GM21619 (cell line): ENCODE measurements at regions not wholly inside any gene's neighbourhood (a gene's known extent, or its start where the extent isn't known, plus 50 kb on each side); places are given as distances from the start of the nearest gene placed in this dataset.
"Not testable (repeated sequence)": the region's sequence is repeated elsewhere in the genome, so short reads cannot be mapped to it uniquely, and the experiment has no call there.

Source experiments
- ATAC-seq: cut with Tn5 transposase; IDR thresholded peaks from one replicate; pipeline ENCODE4 v1.9.1; 2021; ENCODE audit not compliant: unreplicated experiment

- no peak for ATAC-seq
Measured at GRCh38 chr18:66440433-66440832, 163.5 kb downstream of the CDH19 start.

DNA sequence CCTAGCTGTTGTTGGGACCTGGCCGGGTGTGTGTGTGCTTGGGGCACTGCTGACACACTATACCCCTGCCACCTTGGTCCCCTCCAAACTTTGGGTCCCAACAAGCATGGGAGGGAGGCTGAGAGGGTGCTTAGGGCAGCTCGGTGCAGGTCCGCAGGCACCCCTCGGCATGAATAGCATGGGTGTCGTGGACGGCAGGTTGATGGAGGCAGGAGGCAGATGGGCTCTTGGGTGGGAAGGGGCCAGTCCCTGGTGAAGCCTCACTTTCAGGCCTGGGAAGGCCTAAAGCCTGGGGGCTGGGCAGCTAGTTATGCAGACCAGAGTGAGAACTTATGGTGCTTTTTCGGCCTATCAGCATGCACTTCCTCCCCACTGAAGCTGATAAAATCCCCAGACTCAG, 164.2 kb downstream of the CDH19 start:
- no peak for ATAC-seq

GRCh38 chr18:66438711-66439536, 165.0 kb downstream of the CDH19 start:
- ATAC-seq: no peak

DNA sequence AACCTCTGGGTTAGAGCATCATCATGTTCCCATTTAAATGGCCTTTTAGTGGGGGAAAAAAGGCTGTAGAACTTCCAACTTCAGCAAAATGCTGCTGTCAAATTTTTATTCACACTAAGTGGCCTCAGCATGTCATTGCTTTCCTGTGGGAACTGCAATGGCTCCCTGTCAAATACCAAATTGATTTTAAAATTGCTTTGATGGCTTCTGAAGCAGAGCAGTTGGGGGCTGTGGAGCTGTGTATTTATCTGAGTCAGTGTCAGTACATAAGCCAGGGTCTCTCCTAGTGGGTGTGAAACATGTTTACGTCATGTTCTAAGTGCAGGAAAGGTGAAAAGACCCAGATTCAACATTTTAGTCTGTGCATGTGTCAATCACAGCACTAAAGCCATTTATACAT, 171.3 kb downstream of the CDH19 start:
- ATAC-seq: no peak

- ATAC-seq: no peak
Measured at GRCh38 chr18:66428795-66429194, 175.1 kb downstream of the CDH19 start.

- ATAC-seq: no peak
Measured at GRCh38 chr18:66419400-66419799, 184.5 kb downstream of the CDH19 start.

DNA sequence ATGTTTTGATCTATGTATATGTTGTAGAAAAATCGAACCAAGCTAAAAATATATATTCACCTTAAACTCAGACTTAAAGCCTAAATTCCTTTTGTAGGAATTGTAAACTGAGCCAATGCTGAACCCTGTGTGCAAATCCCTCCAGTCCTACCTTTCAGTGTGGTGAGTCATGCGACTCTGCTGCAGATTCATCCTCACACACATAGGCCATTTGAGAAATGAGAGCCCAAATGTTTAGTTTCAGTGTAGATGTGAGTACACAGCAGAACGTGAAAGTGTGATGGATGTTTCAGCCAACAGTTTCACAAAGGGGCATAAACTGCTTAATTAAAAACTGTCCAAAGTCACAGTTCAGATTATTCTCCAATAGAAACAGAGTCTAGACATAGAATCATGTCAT, 193.2 kb downstream of the CDH19 start:
- no peak for ATAC-seq

DNA sequence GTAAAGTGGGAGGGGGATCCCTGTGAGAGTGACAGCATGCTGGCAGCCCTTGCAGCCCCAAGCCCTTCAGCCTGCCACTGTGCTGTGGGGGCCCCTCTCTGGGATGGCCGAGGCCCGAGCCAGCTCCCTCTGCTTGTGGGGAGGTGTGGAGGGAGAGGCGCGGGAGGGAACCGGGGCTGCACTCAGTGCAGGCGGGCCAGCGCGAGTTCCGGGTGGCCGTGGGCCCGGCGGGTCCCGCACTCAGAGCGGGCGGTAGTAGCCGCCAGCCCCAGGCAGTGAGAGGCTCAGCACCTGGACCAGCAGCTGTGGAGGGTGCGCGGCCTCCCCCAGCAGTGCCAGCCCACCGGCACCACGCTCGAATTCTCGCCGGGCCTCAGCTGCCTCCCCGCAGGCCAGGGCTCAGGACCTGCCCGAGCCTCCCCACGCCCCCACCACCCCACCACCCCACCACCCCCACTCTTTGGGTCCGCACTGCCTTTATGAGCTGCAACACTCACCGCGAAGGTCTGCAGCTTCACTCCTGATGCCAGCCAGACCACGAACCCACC, 208.1 kb downstream of the CDH19 start:
- no peak for ATAC-seq

- no peak for ATAC-seq
Measured at GRCh38 chr18:66393463-66393862, 210.4 kb downstream of the CDH19 start.

DNA sequence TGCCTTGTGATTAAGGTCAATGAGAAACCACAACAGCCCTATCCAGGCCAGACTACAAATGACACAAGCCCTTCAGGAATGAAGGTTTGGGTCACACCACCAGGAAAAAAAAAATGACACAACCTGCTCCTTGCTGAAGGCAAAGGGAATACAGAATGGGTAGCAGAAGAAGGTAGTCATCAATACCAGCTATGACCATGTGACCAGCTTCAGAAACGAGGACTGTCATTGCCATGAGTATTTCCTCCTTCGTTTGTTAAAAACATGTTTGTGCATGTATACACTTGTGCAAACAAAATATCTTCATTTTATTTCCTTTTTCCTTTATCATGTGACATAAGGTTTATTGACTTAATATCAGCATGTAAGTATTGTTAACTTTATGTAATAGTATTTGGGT, 226.6 kb downstream of the CDH19 start:
- ATAC-seq: no peak

DNA sequence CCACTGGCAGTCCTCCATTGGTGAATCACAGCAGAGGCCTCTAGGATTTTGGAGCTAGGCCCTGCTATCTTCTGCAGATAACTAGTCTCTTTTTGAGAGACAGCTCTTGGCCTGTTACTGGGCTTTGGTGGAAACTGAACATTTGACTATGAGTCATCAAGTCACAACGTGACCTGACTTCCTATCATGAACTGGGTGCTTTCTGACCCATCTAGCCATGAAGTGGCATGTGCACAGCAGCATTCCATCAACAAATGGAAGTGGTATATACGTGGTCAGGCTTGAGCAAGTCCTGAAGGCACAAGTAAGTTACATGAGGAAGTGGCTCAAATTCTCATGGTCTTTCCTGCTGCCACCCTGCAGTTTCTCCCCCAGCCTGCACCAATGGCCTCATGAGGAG, 228.5 kb downstream of the CDH19 start:
- not testable (repeated sequence) for ATAC-seq

GRCh38 chr18:66346833-66347588, 256.9 kb downstream of the CDH19 start:
- no peak for ATAC-seq

- no peak for ATAC-seq
Measured at GRCh38 chr18:66344227-66344626, 259.7 kb downstream of the CDH19 start.

DNA sequence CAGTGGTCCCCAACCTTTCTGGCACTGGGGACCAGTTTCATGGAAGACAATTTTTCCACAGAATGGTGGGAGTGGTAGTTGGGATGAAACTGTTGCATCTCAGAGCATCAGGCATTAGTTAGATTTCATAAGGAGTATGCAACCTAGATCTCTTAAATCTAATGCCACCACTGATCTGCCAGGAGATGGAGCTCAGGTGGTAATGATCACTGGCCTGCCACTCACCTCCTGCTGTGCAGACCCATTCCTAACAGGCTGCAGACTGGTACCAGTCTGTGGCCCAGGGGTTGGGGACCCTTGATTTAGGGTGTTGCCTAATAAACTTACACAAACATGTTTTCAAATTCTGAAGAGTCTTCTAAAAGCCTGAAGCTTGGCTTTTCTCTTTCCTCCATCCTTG, 261.3 kb downstream of the CDH19 start:
- ATAC-seq: no peak

DNA sequence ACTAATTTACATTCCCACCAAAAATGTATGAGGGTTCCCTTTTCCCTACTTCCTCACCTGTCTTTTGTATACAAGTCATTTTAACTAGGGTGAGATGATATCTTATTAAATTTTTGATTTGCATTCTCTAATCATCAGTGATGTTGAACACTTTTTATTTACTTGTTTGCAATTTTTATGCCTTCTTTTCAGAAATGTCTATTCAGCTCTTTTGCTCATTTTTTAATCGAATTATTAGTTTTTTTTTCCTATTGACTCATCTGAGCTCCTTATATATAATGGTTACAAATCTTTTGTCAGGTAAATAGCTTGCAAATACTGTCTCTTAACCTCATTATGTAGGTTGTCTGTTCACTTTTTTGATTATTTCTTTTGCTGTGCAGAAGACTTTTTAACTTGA, 269.4 kb downstream of the CDH19 start:
- no peak for ATAC-seq

- ATAC-seq: no peak
Measured at GRCh38 chr18:66329716-66330115, 274.2 kb downstream of the CDH19 start.

- no peak for ATAC-seq
Measured at GRCh38 chr18:66328296-66328878, 275.5 kb downstream of the CDH19 start.

DNA sequence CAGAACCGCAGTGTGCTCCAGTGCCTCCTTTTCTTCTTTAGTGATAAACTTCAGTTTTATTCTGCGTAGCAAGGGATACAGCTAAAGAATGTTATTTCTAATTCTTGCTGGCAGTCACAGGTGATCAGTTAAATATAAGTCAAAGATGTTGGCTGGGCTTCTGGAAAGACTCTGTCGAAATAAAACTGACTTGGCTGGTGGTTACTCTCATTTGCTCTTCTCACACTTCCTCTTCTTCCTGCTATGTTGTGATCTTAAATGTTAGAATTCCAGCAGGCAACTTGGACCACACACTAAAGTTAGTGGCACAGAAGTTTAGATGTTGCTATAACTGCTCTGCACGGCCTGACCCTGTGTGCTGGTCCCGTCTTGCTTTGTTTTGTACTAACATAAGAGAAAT, 278.6 kb downstream of the CDH19 start:
- no peak for ATAC-seq

DNA sequence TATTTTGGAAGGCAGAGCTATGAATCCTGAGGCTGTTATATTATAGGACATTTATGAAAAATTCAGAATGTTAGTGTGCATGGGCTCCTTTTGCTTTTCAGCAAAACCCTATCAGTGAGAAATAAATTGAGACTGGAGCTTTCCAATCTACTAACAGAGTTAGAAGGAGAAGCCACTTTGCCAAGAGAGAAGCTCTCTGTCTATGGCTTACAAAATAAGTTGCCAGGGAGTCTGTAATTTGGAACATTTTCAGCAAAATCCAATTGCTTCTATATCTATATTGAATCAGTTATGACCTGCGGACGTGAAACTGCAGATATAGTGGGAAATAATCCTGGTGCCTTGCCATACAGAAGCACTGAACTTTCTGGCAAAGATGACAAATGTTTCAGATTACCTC, 279.3 kb downstream of the CDH19 start:
- ATAC-seq: no peak

DNA sequence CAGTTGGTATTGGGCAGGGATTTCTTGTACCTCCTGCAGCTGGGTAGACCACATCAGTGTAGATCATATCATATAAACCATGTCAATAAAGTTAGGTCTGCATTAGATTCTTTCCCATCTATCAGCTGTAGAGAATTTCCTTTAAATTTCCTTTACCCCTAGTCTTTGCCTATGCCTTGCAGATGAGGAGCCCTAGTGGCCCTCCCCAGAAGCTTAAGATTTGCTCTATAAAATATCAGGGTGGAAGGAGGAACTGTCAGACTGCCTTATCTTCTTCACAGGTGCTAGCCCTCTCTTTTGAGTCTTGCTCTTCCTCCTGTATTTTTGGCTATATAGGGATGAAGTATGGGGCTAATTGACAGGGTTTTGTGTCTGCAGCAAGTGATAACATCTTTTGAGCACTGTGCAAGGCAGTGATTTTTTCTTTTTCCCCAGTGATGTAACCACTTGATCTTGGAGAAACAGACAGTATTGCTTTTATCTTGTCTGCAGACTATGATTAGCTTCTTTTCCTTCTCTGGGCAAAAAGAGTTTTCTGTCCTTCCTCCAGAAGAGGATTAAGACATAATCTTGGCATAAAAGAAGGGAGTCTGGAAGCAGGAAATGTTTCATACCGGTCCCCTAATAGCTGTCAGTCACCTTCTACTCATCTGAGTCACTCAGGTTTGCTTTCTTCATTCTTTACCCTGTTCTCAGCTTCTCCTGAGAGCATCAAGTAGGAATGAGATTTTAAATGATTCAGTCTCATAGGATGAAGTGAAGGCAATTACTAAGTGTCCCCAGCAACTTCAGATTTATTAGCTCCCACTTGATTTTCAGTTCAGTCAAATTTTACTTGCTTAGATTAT, 286.4 kb downstream of the CDH19 start:
- ATAC-seq: no peak

- no peak for ATAC-seq
Measured at GRCh38 chr18:66316701-66317100, 287.2 kb downstream of the CDH19 start.
